ENCODE measurements at regions not wholly inside any gene's neighbourhood (a gene's known extent, or its start where the extent isn't known, plus 50 kb on each side); places are given as distances from the start of the nearest gene placed in this dataset.
"Not testable (repeated sequence)": the region's sequence is repeated elsewhere in the genome, so short reads cannot be mapped to it uniquely, and the experiment has no call there.

DNA sequence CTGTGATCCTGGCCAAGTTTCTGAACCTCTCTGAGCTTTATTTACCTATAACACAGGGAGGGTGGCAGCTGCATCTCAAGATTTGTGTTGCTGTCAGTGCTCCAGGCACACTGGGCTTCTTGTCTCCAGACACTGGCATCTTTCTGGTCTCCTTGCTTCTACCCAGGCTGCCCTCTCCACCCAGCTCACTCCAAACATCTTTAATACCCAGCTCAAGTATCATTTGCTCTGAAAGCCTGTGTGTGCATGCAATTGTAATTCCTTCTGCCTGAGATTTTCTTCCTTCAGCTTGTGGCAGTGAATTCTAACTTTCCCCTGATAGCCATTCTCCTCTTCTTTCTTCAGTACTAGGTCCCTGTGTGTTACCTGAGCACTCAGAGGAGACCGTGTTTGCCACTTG is 50.7 kb upstream of the USP7 start:
- no peak for DNase-seq
- WGBS (ENCODE audit: insufficient coverage) = no CpG with 5 or more reads among the region's 1 CpG
- no peak overlapping the region for H3K4me3 ChIP-seq (ENCODE audit: low read length)
- peaks cover 2% of the 10 kb centered on the region for H3K27me3 ChIP-seq (ENCODE audit: control insufficient read depth, insufficient read depth, low read length)
- peaks cover 8% of the 10 kb centered on the region for H3K9me3 ChIP-seq (replicated peaks; ENCODE audit: control insufficient read depth, low read depth, low read length)
- H3K27ac ChIP-seq (ENCODE audit: low read length) = no peak overlapping the region
- H3K36me3 ChIP-seq (ENCODE audit: control insufficient read depth, insufficient read depth, low read length) = no peaks in the 10 kb centered on the region
- H3K4me1 ChIP-seq (ENCODE audit: control insufficient read depth, insufficient read depth, low read length) = no peaks in the 10 kb centered on the region

DNA sequence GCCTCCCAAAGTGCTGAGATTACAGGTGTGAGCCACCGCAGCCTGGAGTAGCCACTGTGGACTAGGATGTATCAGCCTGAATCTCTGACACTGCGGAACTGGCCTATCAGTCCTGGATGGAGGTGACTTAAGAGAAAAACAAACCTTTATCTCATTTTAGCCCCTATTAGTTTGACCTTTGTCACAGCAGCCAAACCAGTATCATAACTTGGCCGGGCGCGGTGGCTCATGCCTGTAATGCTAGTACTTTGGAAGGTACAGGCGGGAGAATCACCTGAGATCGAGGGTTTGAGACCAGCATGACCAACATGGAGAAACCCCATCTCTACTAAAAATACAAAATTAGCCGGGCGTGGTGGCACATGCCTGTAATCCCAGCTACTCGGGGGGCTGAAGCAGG is 51.8 kb upstream of the USP7 start:
- Histone ChIP-seq H3K36me3 (ENCODE audit: control insufficient read depth, insufficient read depth, low read length) (no peaks in the 10 kb centered on the region), H3K4me3 (ENCODE audit: low read length) (no peak overlapping the region), H3K4me1 (ENCODE audit: control insufficient read depth, insufficient read depth, low read length) (no peaks in the 10 kb centered on the region), H3K27ac (ENCODE audit: low read length) (no peak overlapping the region), H3K27me3 (ENCODE audit: control insufficient read depth, insufficient read depth, low read length) (peaks cover 2% of the 10 kb centered on the region), H3K9me3 (replicated peaks; ENCODE audit: control insufficient read depth, low read depth, low read length) (peaks cover 8% of the 10 kb centered on the region)
- no peak for DNase-seq
- WGBS (ENCODE audit: insufficient coverage) = 100% methylated on average over 1 of the region's 10 CpGs

DNA sequence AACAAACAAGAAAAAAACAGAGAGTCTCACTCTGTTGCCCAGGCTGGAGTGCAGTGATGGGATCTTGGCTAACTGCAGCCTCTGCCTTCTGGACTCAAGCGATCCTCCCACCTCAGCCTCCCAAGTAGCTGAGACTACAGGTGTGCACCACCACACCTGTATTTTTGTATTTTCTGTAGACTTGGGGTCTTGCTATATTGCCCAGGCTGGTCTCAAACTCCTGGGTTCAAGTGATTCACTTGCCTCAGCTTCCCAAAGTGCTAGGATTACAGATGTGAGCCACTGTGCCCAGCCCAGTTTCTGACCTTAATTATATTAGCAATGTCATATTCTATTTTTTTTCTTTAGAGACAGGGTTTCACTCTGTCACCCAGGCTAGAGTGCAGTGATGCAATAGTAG is 52.3 kb upstream of the USP7 start:
- not testable (repeated sequence) for H3K36me3 ChIP-seq (ENCODE audit: control insufficient read depth, insufficient read depth, low read length); H3K27me3 ChIP-seq (ENCODE audit: control insufficient read depth, insufficient read depth, low read length)
- no CpG with 5 or more reads among the region's 1 CpG for WGBS (ENCODE audit: insufficient coverage)

DNA sequence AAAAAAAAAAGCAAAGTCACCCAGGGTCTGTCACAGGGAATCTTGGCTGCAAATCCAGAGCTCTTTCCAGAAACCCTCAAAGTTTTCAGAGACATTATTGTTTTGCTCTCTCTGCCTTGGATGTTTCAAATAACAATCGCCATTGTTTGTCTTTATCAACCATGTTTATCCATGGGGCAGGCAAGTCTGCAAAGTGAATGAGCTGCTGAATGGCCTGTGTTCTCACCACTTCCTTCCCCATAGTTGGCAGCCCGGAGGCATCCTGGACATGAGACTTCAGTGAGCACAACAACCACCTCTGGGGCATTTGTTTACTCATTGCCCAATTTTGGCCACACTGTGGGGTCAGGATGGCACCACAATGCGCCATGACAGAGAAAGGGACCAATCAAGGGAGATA is 53.1 kb upstream of the USP7 start:
- H3K4me1 ChIP-seq (ENCODE audit: control insufficient read depth, insufficient read depth, low read length) = no peaks in the 10 kb centered on the region
- 50% methylated on average over 1 of the region's 3 CpGs for WGBS (ENCODE audit: insufficient coverage)
- DNase-seq = no peak

More for the DNA sequence above, 52.3 kb upstream of the USP7 start:
- H3K27ac ChIP-seq (ENCODE audit: low read length); H3K9me3 ChIP-seq (replicated peaks; ENCODE audit: control insufficient read depth, low read depth, low read length); H3K4me1 ChIP-seq (ENCODE audit: control insufficient read depth, insufficient read depth, low read length); H3K4me3 ChIP-seq (ENCODE audit: low read length); DNase-seq: not testable (repeated sequence)

DNA sequence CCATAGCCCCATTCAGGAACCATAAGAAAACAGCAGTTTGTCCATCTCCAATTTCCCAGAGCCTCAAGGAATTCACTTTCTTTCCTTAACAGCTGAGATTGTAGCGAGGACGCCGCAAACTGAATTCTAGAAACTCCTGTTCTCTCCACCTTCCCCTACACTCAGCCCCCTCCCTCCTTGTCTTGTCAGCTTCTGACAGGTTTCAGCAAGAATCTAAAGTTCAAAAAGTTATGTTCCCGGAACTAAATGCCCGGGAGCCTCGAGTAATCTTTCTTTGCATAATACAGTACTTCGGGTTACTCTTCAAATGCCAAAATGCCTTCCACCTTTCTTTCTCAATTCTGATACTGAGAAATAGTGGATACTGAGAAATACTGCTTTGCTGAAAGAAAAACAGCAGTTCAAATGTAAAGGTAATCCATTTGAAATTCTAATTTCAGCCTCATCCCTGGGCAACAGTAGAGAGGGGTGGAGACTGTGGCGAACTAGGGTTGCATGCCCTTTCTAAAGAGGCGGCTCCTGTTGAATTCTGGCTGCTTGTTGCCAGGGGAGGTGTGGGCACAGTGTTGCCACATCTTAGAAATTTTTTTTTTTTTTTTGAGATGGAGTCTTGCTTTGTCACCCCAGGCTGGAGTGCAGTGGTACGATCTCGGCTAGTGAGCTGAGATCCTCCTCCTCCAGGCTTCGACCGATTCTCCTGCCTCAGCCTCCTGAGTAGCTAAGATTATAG is 63.5 kb upstream of the USP7 start:
- DNase-seq = no peak
- Histone ChIP-seq H3K27me3 (ENCODE audit: control insufficient read depth, insufficient read depth, low read length) (no peaks in the 10 kb centered on the region), H3K9me3 (replicated peaks; ENCODE audit: control insufficient read depth, low read depth, low read length) (no peaks in the 10 kb centered on the region), H3K27ac (ENCODE audit: low read length) (no peak overlapping the region), H3K4me1 (ENCODE audit: control insufficient read depth, insufficient read depth, low read length) (no peaks in the 10 kb centered on the region), H3K4me3 (ENCODE audit: low read length) (no peak overlapping the region), H3K36me3 (ENCODE audit: control insufficient read depth, insufficient read depth, low read length) (no peaks in the 10 kb centered on the region)
- 80% methylated on average over 6 of the region's 13 CpGs for WGBS (ENCODE audit: insufficient coverage)

More for the DNA sequence above, 53.1 kb upstream of the USP7 start:
- no peaks in the 10 kb centered on the region for H3K36me3 ChIP-seq (ENCODE audit: control insufficient read depth, insufficient read depth, low read length)
- H3K27ac ChIP-seq (ENCODE audit: low read length) = no peak overlapping the region
- H3K9me3 ChIP-seq (replicated peaks; ENCODE audit: control insufficient read depth, low read depth, low read length) = peaks cover 8% of the 10 kb centered on the region
- H3K27me3 ChIP-seq (ENCODE audit: control insufficient read depth, insufficient read depth, low read length) = peaks cover 2% of the 10 kb centered on the region
- no peak overlapping the region for H3K4me3 ChIP-seq (ENCODE audit: low read length)

DNA sequence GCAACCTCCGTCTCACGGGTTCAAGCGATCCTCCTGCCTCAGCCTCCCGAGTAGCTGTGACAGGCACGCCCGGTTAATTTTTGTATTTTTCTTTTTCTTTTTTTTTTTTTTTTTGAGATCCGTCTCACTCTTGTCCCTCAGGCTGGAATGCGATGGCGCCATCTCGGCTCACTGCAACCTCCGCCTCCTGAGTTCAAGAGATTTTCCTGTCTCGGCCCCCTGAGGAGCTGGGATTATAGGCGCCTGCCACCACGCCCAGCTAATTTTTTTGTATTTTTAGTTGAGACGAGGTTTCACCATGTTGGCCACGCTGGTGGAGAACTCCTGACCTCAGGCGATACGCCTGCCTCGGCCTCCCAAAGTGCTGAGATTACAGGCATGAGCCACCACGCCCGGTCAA is 63.0 kb upstream of the HAPSTR1 start:
- not testable (repeated sequence) for H3K27me3 ChIP-seq (ENCODE audit: control insufficient read depth, insufficient read depth, low read length); H3K9me3 ChIP-seq (replicated peaks; ENCODE audit: control insufficient read depth, low read depth, low read length); H3K4me3 ChIP-seq (ENCODE audit: low read length); H3K27ac ChIP-seq (ENCODE audit: low read length); DNase-seq; H3K36me3 ChIP-seq (ENCODE audit: control insufficient read depth, insufficient read depth, low read length); H3K4me1 ChIP-seq (ENCODE audit: control insufficient read depth, insufficient read depth, low read length)
- 90% methylated on average over 13 of the region's 21 CpGs for WGBS (ENCODE audit: insufficient coverage)

DNA sequence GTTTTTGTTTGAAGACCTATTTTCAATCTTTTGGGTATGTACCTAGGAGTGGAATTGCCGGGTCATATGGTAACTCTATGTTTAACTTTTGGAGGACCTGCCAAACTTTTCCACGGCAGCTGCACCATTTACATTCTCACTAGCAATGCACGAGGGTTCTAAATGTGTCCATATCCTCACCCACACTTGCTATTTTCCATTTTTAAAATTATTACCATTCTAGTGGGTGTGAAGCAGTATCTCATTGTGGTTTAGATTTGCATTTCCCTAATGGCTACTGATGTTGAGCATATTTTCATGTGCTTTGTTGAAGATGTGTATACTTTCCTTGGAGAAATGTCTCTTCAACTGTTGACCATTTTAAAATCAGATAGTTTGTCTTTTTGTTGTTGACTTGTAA is 60.3 kb upstream of the HAPSTR1 start:
- no peak overlapping the region for H3K4me3 ChIP-seq (ENCODE audit: low read length)
- no peak overlapping the region for H3K27ac ChIP-seq (ENCODE audit: low read length)
- no peaks in the 10 kb centered on the region for H3K36me3 ChIP-seq (ENCODE audit: control insufficient read depth, insufficient read depth, low read length)
- H3K27me3 ChIP-seq (ENCODE audit: control insufficient read depth, insufficient read depth, low read length) = no peaks in the 10 kb centered on the region
- WGBS (ENCODE audit: insufficient coverage) = 80% methylated on average over 1 of the region's 3 CpGs
- no peak for DNase-seq
- H3K4me1 ChIP-seq (ENCODE audit: control insufficient read depth, insufficient read depth, low read length) = no peaks in the 10 kb centered on the region
- H3K9me3 ChIP-seq (replicated peaks; ENCODE audit: control insufficient read depth, low read depth, low read length) = no peaks in the 10 kb centered on the region

DNA sequence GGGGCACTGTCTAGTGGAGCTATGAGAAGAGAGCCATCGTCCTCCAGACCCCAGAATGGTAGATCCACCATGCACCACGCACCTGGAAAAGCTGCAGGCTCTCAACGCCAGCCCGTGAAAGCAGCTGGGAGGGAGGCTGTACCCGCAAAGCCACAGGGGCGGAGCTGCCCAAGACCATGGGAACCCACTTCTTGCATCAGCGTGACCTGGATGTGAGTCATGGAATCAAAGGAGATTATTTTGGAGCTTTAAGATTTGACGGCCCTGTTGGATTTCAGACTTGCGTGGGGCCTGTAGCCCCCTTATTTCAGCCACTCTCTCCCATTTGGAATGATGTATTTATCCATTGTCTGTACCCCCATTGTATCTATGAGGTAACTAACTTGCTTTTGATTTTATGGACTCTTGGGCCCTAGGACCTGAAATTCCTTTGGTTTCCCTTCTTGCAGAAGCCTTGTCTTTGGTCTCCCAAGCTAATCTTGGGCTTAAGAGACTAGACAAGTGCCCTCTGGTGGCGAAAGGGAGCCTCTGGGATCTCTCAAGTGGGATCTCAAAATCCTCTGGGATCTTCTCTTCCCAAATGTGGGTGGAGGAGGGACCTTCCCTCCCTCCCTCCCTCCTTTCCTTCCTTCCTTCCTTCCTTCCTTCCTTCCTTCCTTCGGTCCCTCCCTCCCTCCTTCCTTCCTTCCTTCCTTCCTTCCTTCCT is 58.2 kb upstream of the HAPSTR1 start:
- H3K4me3 ChIP-seq (ENCODE audit: low read length) = no peak overlapping the region
- no peaks in the 10 kb centered on the region for H3K27me3 ChIP-seq (ENCODE audit: control insufficient read depth, insufficient read depth, low read length)
- no peaks in the 10 kb centered on the region for H3K36me3 ChIP-seq (ENCODE audit: control insufficient read depth, insufficient read depth, low read length)
- no peaks in the 10 kb centered on the region for H3K9me3 ChIP-seq (replicated peaks; ENCODE audit: control insufficient read depth, low read depth, low read length)
- H3K27ac ChIP-seq (ENCODE audit: low read length) = no peak overlapping the region
- WGBS (ENCODE audit: insufficient coverage) = 89% methylated on average over 7 of the region's 11 CpGs
- peak; percentile 7 for DNase-seq
- H3K4me1 ChIP-seq (ENCODE audit: control insufficient read depth, insufficient read depth, low read length) = no peaks in the 10 kb centered on the region

DNA sequence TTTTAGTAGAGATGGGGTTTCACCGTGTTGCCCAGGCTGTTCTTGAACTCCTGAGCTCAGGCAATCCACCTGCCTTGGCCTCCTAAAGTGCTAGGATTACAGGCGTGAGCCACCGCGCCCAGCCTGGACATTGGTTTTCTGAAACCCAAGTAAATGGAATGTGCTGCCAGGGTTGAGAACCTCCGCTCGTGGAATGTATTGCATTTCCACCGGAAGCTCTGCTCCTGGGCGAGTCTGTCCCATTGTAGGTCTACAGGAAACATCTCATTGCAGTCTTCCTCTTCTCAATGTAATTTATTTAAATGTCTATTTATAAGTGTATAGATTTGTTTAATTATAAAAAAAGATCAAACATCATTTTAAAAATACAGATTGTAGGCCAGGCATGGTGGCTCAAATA is 57.4 kb upstream of the HAPSTR1 start:
- DNase-seq = no peak
- H3K4me1 ChIP-seq (ENCODE audit: control insufficient read depth, insufficient read depth, low read length) = no peaks in the 10 kb centered on the region

DNA sequence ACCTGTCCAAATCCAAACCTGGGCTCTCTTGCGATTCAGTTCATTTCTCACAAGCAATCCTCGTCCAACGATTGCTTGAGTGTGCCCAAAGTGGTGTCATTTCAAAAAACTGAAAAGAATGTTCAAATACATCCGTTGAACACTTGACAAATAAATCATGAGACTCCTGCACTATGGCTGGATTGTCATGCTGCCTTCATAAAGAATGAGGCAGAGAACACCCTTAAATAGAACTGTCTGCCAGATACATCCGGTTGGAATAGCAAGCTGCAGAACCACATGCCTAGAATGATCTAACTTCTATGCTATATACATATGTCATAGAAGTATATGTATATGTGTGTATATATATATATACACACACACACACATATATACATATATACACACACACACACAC is 55.4 kb upstream of the HAPSTR1 start:
- Histone ChIP-seq H3K27ac (ENCODE audit: low read length) (no peak overlapping the region), H3K36me3 (ENCODE audit: control insufficient read depth, insufficient read depth, low read length) (no peaks in the 10 kb centered on the region), H3K9me3 (replicated peaks; ENCODE audit: control insufficient read depth, low read depth, low read length) (no peaks in the 10 kb centered on the region), H3K4me3 (ENCODE audit: low read length) (no peak overlapping the region), H3K4me1 (ENCODE audit: control insufficient read depth, insufficient read depth, low read length) (no peaks in the 10 kb centered on the region), H3K27me3 (ENCODE audit: control insufficient read depth, insufficient read depth, low read length) (no peaks in the 10 kb centered on the region)
- DNase-seq = no peak
- WGBS (ENCODE audit: insufficient coverage) = 93% methylated on average over 3 of the region's 5 CpGs

More for the DNA sequence above, 57.4 kb upstream of the HAPSTR1 start:
- Histone ChIP-seq H3K27me3 (ENCODE audit: control insufficient read depth, insufficient read depth, low read length) (no peaks in the 10 kb centered on the region), H3K36me3 (ENCODE audit: control insufficient read depth, insufficient read depth, low read length) (no peaks in the 10 kb centered on the region), H3K27ac (ENCODE audit: low read length) (no peak overlapping the region), H3K9me3 (replicated peaks; ENCODE audit: control insufficient read depth, low read depth, low read length) (no peaks in the 10 kb centered on the region), H3K4me3 (ENCODE audit: low read length) (no peak overlapping the region)
- WGBS (ENCODE audit: insufficient coverage) = 50% methylated on average over 2 of the region's 8 CpGs
